Activated naive CD4-positive, alpha-beta T cell treated with anti-CD3 and anti-CD28 coated beads for 36 hours (primary cell): ENCODE measurements at regions not wholly inside any gene's neighbourhood (a gene's known extent, or its start where the extent isn't known, plus 50 kb on each side); places are given as distances from the start of the nearest gene placed in this dataset.

Experiments used
- CTCF ChIA-PET: fragments of 350-600 bp; sonication (Branson Sonifier 250); formaldehyde crosslinking; loops from one replicate; lab custom pipeline; 2021; ENCODE audit warnings: antibody characterized with exemption; lab: Charles Lee
- DNase-seq: peaks from one replicate; pipeline ENCODE4 v3.0.0-alpha.2; 2020
- H3K27ac Mint-ChIP-seq: one replicate; pipeline ENCODE4 v1.8.0; 2021; ENCODE audit warnings: mild to moderate bottlenecking, mixed read lengths
- H3K27me3 Mint-ChIP-seq: one replicate; pipeline ENCODE4 v1.8.0; 2021; ENCODE audit warnings: low read depth, mixed read lengths
- H3K36me3 Mint-ChIP-seq: one replicate; pipeline ENCODE4 v1.8.0; 2021; ENCODE audit warnings: low read depth, mixed read lengths
- H3K4me1 Mint-ChIP-seq: one replicate; pipeline ENCODE4 v1.8.0; 2021; ENCODE audit warnings: low read depth, mixed read lengths
- H3K4me3 Mint-ChIP-seq: one replicate; pipeline ENCODE4 v1.8.0; 2021; ENCODE audit warnings: mild to moderate bottlenecking, moderate library complexity, mixed read lengths
- H3K9me3 Mint-ChIP-seq: one replicate; pipeline ENCODE4 v1.8.0; 2021; ENCODE audit warnings: mixed read lengths
- intact Hi-C: fragments of 100-400 bp; cut with micrococcal nuclease; formaldehyde crosslinking; loops from one replicate; pipeline ENCODE4 v1.15.1; 2023

DNA sequence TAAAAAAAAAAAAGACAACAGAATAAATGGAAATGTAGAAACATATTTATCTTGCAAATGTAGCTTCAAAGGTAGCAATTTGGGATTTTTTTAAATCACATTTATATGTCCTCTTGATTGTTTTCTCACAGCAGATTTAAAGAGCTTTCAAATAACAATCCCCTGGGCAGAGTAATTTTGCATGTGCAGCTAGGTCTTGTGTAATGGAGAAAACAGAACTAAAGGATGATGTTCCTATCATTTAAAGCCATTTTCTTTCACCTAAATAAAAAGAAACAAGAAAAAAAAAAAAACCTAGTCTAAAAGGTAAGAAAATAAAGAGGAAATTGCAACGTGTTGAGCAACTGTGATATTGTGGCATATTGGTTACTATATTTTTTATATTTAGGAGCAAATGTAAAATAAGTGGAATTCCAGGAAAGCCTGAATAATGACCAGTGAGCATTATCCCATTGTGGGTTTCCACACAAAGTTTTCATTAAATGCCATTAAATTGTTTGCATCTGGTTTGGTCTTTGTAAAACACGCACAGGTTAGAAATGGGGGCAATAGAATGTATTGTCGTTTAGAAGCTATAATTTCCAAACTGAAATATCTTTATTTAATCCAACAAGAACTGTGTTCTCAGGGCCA is 215.6 kb downstream of the SLC6A15 start:
- intact Hi-C loops = no loop called here
- no peak for DNase-seq
- H3K27me3 Mint-ChIP-seq = no peaks in the 10 kb centered on the region
- H3K4me3 Mint-ChIP-seq = no peak overlapping the region
- H3K9me3 Mint-ChIP-seq = no peaks in the 10 kb centered on the region
- H3K36me3 Mint-ChIP-seq = no peaks in the 10 kb centered on the region
- no peak overlapping the region for H3K27ac Mint-ChIP-seq
- CTCF ChIA-PET = interaction anchor here (0.6 kb wide), 1 partner anchor 44 kb away, joined by 4 read pairs; no protein-coding TSS in a partner anchor
- no peaks in the 10 kb centered on the region for H3K4me1 Mint-ChIP-seq

DNA sequence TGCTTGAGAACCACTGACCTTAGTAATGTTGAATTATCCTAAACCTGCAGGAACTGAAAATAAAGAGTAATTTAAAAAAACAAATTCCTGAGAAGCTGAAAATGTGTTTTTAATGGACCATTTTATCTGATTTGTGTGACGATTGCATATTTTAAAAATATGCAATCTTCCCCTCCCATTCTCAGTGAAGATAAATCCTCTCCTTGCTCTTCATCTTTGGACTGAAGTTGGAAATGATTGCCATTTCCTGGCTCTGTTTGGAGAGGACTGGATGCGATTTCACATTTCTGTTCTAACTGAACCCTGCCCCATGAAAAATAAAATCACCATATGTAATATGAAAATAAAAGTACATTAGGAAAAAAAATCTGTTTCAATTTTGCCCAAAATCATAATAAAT is 216.3 kb downstream of the SLC6A15 start:
- no peak for DNase-seq
- Mint-ChIP-seq H3K4me3 (no peak overlapping the region), H3K27me3 (no peaks in the 10 kb centered on the region), H3K4me1 (no peaks in the 10 kb centered on the region), H3K9me3 (no peaks in the 10 kb centered on the region), H3K27ac (no peak overlapping the region), H3K36me3 (no peaks in the 10 kb centered on the region)
- CTCF ChIA-PET = no interaction called here
- intact Hi-C loops = no loop called here

DNA sequence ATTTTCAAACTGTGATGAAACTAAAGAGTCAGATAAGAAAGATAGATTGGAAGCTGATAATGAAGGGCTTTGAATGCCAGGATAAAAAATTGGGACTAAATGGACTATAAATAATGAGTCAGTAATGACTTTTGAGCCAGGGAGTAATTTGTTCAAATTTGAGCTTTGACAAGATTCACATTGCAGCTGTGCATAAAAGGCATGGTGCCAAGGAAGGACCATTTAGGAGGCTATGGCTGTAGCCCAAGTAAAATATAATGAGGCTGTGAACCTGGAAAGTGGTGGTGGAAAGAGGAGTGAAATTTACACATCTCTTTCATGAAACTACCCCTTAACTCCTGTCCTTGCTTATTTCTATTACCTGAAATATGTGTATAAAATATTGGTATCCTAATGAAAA is 218.5 kb downstream of the SLC6A15 start:
- Mint-ChIP-seq H3K27me3 (no peaks in the 10 kb centered on the region), H3K9me3 (no peaks in the 10 kb centered on the region)

GRCh38 chr12:84692071-84692470 is 220.5 kb downstream of the SLC6A15 start:
- Mint-ChIP-seq H3K27ac (no peak overlapping the region), H3K9me3 (no peaks in the 10 kb centered on the region), H3K27me3 (no peaks in the 10 kb centered on the region), H3K4me1 (no peaks in the 10 kb centered on the region), H3K36me3 (no peaks in the 10 kb centered on the region), H3K4me3 (no peak overlapping the region)
- CTCF ChIA-PET = no interaction called here
- intact Hi-C loops = no loop called here
- DNase-seq = no peak

More for the DNA sequence above, 218.5 kb downstream of the SLC6A15 start:
- DNase-seq = no peak
- no peak overlapping the region for H3K4me3 Mint-ChIP-seq
- intact Hi-C loops = no loop called here
- CTCF ChIA-PET = no interaction called here
- H3K36me3 Mint-ChIP-seq = no peaks in the 10 kb centered on the region
- no peaks in the 10 kb centered on the region for H3K4me1 Mint-ChIP-seq
- H3K27ac Mint-ChIP-seq = no peak overlapping the region

DNA sequence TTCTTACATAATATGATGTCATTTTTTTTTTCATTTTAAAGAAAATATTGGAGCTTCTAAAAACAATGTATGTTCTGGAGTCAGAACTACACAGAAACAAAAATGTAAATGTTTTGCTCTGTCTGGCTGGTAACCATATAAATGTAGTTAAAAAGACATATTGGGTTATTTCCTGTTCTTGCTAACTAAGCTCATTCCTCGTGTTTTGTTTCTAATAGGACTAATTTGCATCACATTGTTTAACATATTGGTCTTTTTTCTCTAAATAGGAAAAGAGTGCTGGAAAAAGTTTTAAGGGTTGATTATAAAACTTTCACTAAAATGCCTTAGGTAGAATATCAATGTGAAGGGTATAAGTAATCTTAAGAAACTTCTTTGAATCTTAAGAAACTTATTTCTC is 221.3 kb downstream of the SLC6A15 start:
- Mint-ChIP-seq H3K4me3 (no peak overlapping the region), H3K36me3 (no peaks in the 10 kb centered on the region), H3K27ac (no peak overlapping the region), H3K9me3 (no peaks in the 10 kb centered on the region), H3K4me1 (no peaks in the 10 kb centered on the region), H3K27me3 (no peaks in the 10 kb centered on the region)
- intact Hi-C loops = no loop called here
- DNase-seq = no peak
- CTCF ChIA-PET = no interaction called here

- H3K4me1 Mint-ChIP-seq = no peaks in the 10 kb centered on the region
These were observed 223.0 kb downstream of the SLC6A15 start for GRCh38 chr12:84689638-84690037.

DNA sequence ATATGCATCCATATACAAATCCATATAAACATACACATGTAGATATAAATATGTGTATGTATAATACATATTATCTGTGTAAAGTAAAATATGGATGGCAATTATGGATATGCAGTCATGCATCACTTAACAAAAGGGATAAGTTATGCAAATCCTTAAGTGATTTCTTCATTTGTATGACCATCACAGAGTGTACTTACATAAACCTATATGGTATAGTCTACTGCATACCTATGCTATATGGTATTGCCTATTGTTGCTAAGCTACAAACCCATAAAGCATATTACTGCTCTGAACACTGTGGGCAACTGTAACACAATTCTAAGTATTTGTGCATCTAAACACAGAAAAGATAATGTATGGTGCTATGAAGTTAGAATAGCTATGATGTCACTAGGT is 227.2 kb downstream of the SLC6A15 start:
- intact Hi-C loops = no loop called here
- H3K36me3 Mint-ChIP-seq = no peaks in the 10 kb centered on the region

More at GRCh38 chr12:84689638-84690037, 223.0 kb downstream of the SLC6A15 start:
- DNase-seq = no peak
- no peaks in the 10 kb centered on the region for H3K9me3 Mint-ChIP-seq
- no peak overlapping the region for H3K4me3 Mint-ChIP-seq
- intact Hi-C loops = no loop called here
- no peaks in the 10 kb centered on the region for H3K36me3 Mint-ChIP-seq
- no peak overlapping the region for H3K27ac Mint-ChIP-seq
- CTCF ChIA-PET = no interaction called here
- no peaks in the 10 kb centered on the region for H3K27me3 Mint-ChIP-seq

GRCh38 chr12:84676787-84677186 is 235.8 kb downstream of the SLC6A15 start:
- no peak for DNase-seq
- H3K27ac Mint-ChIP-seq = no peak overlapping the region
- CTCF ChIA-PET = no interaction called here
- no peaks in the 10 kb centered on the region for H3K9me3 Mint-ChIP-seq
- no peak overlapping the region for H3K4me3 Mint-ChIP-seq
- intact Hi-C loops = no loop called here
- no peaks in the 10 kb centered on the region for H3K4me1 Mint-ChIP-seq
- no peaks in the 10 kb centered on the region for H3K27me3 Mint-ChIP-seq
- H3K36me3 Mint-ChIP-seq = no peaks in the 10 kb centered on the region

More for the DNA sequence above, 227.2 kb downstream of the SLC6A15 start:
- no peak for DNase-seq
- H3K9me3 Mint-ChIP-seq = no peaks in the 10 kb centered on the region
- H3K4me3 Mint-ChIP-seq = no peak overlapping the region
- H3K4me1 Mint-ChIP-seq = no peaks in the 10 kb centered on the region
- H3K27me3 Mint-ChIP-seq = no peaks in the 10 kb centered on the region
- CTCF ChIA-PET = no interaction called here
- H3K27ac Mint-ChIP-seq = no peak overlapping the region

- DNase-seq = no peak
- H3K27me3 Mint-ChIP-seq = no peaks in the 10 kb centered on the region
- intact Hi-C loops = no loop called here
- no peak overlapping the region for H3K27ac Mint-ChIP-seq
- CTCF ChIA-PET = no interaction called here
- H3K4me3 Mint-ChIP-seq = no peak overlapping the region
- no peaks in the 10 kb centered on the region for H3K9me3 Mint-ChIP-seq
- no peaks in the 10 kb centered on the region for H3K4me1 Mint-ChIP-seq
- H3K36me3 Mint-ChIP-seq = no peaks in the 10 kb centered on the region
These were observed 250.8 kb downstream of the SLC6A15 start for GRCh38 chr12:84661786-84662185.

DNA sequence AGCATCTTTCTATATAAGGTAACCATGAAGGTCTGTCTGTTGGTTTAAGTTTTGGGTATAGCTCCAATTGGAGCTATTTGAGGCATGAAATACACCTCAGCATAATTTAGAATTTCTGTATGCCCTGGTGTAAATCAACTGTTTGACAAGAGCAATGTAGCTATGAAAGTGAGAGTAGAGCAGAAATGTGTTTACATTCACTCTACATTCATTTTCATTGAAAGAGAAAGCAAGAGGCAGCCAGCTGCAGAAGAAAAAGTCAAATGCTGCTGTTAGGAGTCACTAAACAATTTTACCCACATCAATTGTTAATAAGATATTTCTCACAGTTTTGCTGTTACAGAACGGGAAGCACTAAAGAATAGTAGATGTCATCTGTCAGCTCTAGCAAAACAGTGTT is 252.5 kb downstream of the SLC6A15 start:
- intact Hi-C loops = no loop called here

DNA sequence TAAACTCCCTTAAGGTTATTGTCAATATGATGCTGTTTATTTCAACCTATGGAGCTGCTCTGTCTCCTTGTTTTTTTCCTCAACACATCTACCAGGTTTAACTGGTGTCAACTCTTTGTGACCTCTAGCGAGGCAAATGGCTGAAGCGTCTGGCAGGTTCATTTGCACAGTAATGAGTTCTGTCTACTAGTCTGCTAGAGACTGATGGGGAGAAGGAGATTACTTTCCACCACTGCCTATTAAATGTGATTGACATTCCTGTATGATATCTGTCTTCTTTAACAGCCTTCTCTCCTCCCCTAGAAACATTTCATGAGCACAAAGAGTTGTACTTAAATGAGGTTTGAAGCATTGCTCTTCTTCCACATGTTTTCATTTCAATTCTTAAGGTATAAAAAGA is 253.7 kb downstream of the SLC6A15 start:
- Mint-ChIP-seq H3K9me3 (peaks cover 2% of the 10 kb centered on the region), H3K27ac (no peak overlapping the region), H3K4me1 (no peaks in the 10 kb centered on the region), H3K27me3 (no peaks in the 10 kb centered on the region), H3K36me3 (no peaks in the 10 kb centered on the region), H3K4me3 (no peak overlapping the region)
- intact Hi-C loops = no loop called here
- CTCF ChIA-PET = no interaction called here
- DNase-seq = no peak

More for the DNA sequence above, 252.5 kb downstream of the SLC6A15 start:
- Mint-ChIP-seq H3K4me1 (no peaks in the 10 kb centered on the region), H3K4me3 (no peak overlapping the region), H3K27ac (no peak overlapping the region), H3K9me3 (peaks cover 2% of the 10 kb centered on the region), H3K27me3 (no peaks in the 10 kb centered on the region), H3K36me3 (no peaks in the 10 kb centered on the region)
- DNase-seq = no peak
- CTCF ChIA-PET = interaction anchor here (0.8 kb wide), 1 partner anchor 9 kb away, joined by 3 read pairs; no protein-coding TSS in a partner anchor

- Mint-ChIP-seq H3K4me1 (no peaks in the 10 kb centered on the region), H3K27ac (no peak overlapping the region), H3K27me3 (no peaks in the 10 kb centered on the region), H3K9me3 (peaks cover 2% of the 10 kb centered on the region), H3K4me3 (no peak overlapping the region), H3K36me3 (no peaks in the 10 kb centered on the region)
- intact Hi-C loops = no loop called here
- no peak for DNase-seq
- CTCF ChIA-PET = no interaction called here
These were observed 255.9 kb downstream of the SLC6A15 start for GRCh38 chr12:84656705-84657104.

DNA sequence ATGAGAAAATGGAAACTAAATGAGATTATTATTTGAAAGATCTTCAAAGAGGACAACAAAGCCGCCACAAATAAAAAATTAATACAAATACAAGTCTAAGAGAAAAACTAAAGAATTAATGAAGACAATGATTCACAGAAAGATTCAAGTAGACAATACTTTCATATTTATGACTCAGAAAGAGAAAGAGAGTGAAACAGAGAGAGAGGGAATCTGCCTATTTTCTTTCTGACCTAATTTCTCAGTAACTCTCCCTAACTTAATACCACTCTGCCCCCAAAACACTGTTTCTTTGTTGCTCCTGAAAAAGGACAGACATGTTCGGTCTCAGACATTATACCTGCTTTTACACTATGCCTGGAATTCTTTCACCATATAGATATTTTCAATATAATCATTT is 259.1 kb downstream of the SLC6A15 start:
- Mint-ChIP-seq H3K36me3 (no peaks in the 10 kb centered on the region), H3K27ac (no peak overlapping the region), H3K9me3 (peaks cover 2% of the 10 kb centered on the region), H3K27me3 (no peaks in the 10 kb centered on the region), H3K4me3 (no peak overlapping the region), H3K4me1 (no peaks in the 10 kb centered on the region)
- CTCF ChIA-PET = no interaction called here
- DNase-seq = no peak
- intact Hi-C loops = no loop called here
